ENCODE measurements at regions not wholly inside any gene's neighbourhood (a gene's known extent, or its start where the extent isn't known, plus 50 kb on each side); places are given as distances from the start of the nearest gene placed in this dataset.

DNA sequence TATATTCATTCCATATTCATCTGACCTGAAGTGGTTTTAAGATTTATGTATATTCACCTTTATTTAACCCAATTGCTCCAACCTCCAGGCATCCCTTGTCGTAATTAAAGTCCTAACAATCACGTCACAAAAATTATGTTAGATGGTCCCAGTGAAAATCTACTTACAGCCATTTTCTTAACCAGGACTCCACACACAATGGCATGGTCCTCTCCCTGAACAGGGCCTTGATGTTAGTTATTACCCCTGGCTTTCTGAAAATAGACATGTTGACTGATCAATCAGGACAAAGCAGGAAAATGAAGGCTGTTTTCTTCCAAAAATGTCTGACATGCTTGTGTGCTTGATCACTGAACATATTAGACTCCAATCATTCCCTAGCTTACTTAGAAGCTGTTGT lies 542.7 kb upstream of the SLITRK5 start:
- TF ChIP-seq, protein P1, sequence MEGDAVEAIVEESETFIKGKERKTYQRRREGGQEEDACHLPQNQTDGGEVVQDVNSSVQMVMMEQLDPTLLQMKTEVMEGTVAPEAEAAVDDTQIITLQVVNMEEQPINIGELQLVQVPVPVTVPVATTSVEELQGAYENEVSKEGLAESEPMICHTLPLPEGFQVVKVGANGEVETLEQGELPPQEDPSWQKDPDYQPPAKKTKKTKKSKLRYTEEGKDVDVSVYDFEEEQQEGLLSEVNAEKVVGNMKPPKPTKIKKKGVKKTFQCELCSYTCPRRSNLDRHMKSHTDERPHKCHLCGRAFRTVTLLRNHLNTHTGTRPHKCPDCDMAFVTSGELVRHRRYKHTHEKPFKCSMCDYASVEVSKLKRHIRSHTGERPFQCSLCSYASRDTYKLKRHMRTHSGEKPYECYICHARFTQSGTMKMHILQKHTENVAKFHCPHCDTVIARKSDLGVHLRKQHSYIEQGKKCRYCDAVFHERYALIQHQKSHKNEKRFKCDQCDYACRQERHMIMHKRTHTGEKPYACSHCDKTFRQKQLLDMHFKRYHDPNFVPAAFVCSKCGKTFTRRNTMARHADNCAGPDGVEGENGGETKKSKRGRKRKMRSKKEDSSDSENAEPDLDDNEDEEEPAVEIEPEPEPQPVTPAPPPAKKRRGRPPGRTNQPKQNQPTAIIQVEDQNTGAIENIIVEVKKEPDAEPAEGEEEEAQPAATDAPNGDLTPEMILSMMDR (IDR thresholded peaks at IDR 0.05) = no peak
- no peak for TF ChIP-seq SIN3A (IDR thresholded peaks at IDR 0.05; ENCODE audit: borderline replicate concordance, insufficient read depth, low read depth, low read length)
- no peak for TF ChIP-seq POLR2AphosphoS5 (IDR thresholded peaks at IDR 0.05; ENCODE audit: low read depth, low read length)
